Kidney (tissue), 13 donors: ENCODE measurements at regions not wholly inside any gene's neighbourhood (a gene's known extent, or its start where the extent isn't known, plus 50 kb on each side); places are given as distances from the start of the nearest gene placed in this dataset.

Source experiments
- DNase-seq, 5 donors: peaks; one replicate each; pipeline ENCODE4 v3.0.0-alpha.2; 2013 to 2020
- FAIRE-seq: peaks from 2 replicates; lab custom pipeline; 2012; peaks lifted over from hg19 to GRCh38; lab: Jason Lieb, UNC
- H3K27ac ChIP-seq, 2 donors: one replicate each; pipeline ENCODE4 v1.7.0; 2013; ENCODE audit warnings: low read depth in 2 of 2, low read length in 2 of 2, inconsistent platforms in 1 of 2
- H3K27me3 ChIP-seq: one replicate; pipeline ENCODE4 v1.7.1; 2013; ENCODE audit warnings: low read length, inconsistent platforms; ENCODE audit not compliant: control insufficient read depth, insufficient read depth
- H3K36me3 ChIP-seq, 3 donors: one replicate each; pipeline versions ENCODE4 v1.7.0 to v1.7.1; 2013; ENCODE audit warnings: low read length in 3 of 3, control low read depth in 1 of 3, inconsistent platforms in 1 of 3; ENCODE audit not compliant: insufficient read depth in 3 of 3, control insufficient read depth in 2 of 3
- H3K4me1 ChIP-seq, 3 donors: one replicate each; pipeline versions ENCODE4 v1.7.0 to v1.7.1; 2013; ENCODE audit warnings: low read length in 3 of 3, inconsistent platforms in 1 of 3, low read depth in 1 of 3; ENCODE audit not compliant: control insufficient read depth in 2 of 3, insufficient read depth in 2 of 3
- H3K4me3 ChIP-seq, 3 donors: one replicate each; pipeline versions ENCODE4 v1.7.0 to v1.8.1; 2013; ENCODE audit warnings: low read length in 3 of 3, control low read depth in 1 of 3, inconsistent platforms in 1 of 3
- H3K9ac ChIP-seq, 3 donors: one replicate each; pipeline versions ENCODE4 v1.7.0 to v1.7.1; 2013; ENCODE audit warnings: low read length in 3 of 3, control low read depth in 1 of 3, inconsistent platforms in 1 of 3
- H3K9me3 ChIP-seq, 3 donors: one replicate each; pipeline versions ENCODE4 v1.7.0 to v1.7.1; 2013; ENCODE audit warnings: low read length in 3 of 3, control low read depth in 1 of 3, inconsistent platforms in 1 of 3; ENCODE audit not compliant: control insufficient read depth in 2 of 3, insufficient read depth in 1 of 3
- CTCF ChIP-seq: IDR thresholded peaks from 3 replicates; pipeline ENCODE4 v1.5.1; 2012; ENCODE audit warnings: mild to moderate bottlenecking, moderate library complexity, borderline replicate concordance; ENCODE audit not compliant: insufficient read depth; ENCODE audit errors: extremely low read depth
- intact Hi-C: fragments of 100-400 bp; cut with DNase I; formaldehyde crosslinking; loops from one replicate; pipeline ENCODE4 v1.11.1; 2022
- donor health status: control.
- donor health status: control.
- donor health status: control.
- donor health status: control.
- donor health status: control.
- donor health status: DM: yes; HTN: yes; CAD: no.
- donor health status: Normal renal cell carcinoma (clear cell type).

- FAIRE-seq (no peak), DNase-seq (no peak)
- no peaks in the 10 kb centered on the region for H3K9me3 ChIP-seq
- intact Hi-C loops: no loop called here
- H3K4me3 ChIP-seq: no peak overlapping the region
- H3K27ac ChIP-seq: no peak overlapping the region
- no peaks in the 10 kb centered on the region for H3K36me3 ChIP-seq
- no peaks in the 10 kb centered on the region for H3K27me3 ChIP-seq
- H3K4me1 ChIP-seq: no peaks in the 10 kb centered on the region
- no peak for TF ChIP-seq CTCF
- H3K9ac ChIP-seq: no peak overlapping the region
These were observed 141.1 kb downstream of the SLC41A2 start for GRCh38 chr12:104816845-104817503.

GRCh38 chr12:104815935-104816334 is 142.2 kb downstream of the SLC41A2 start:
- H3K27me3 ChIP-seq: no peaks in the 10 kb centered on the region
- H3K36me3 ChIP-seq: no peaks in the 10 kb centered on the region
- no peak overlapping the region for H3K9ac ChIP-seq
- DNase-seq: no peak
- TF ChIP-seq CTCF: no peak
- H3K4me1 ChIP-seq: no peaks in the 10 kb centered on the region
- intact Hi-C loops: no loop called here
- FAIRE-seq: no peak
- H3K9me3 ChIP-seq: no peaks in the 10 kb centered on the region
- H3K4me3 ChIP-seq: no peak overlapping the region
- no peak overlapping the region for H3K27ac ChIP-seq

GRCh38 chr12:104814944-104815343 is 143.1 kb downstream of the SLC41A2 start:
- H3K9ac ChIP-seq: no peak overlapping the region
- TF ChIP-seq CTCF: no peak
- H3K9me3 ChIP-seq: no peaks in the 10 kb centered on the region
- H3K27me3 ChIP-seq: no peaks in the 10 kb centered on the region
- DNase-seq (no peak), FAIRE-seq (no peak)
- H3K27ac ChIP-seq: no peak overlapping the region
- H3K4me3 ChIP-seq: no peak overlapping the region
- no peaks in the 10 kb centered on the region for H3K36me3 ChIP-seq
- H3K4me1 ChIP-seq: no peaks in the 10 kb centered on the region
- intact Hi-C loops: no loop called here
